ENCODE measurements at regions not wholly inside any gene's neighbourhood (a gene's known extent, or its start where the extent isn't known, plus 50 kb on each side); places are given as distances from the start of the nearest gene placed in this dataset.

- no peak for TF ChIP-seq POLR2A (IDR thresholded peaks at IDR 0.05)
- TF ChIP-seq CTCF (IDR thresholded peaks at IDR 0.05): no peak
Observed at GRCh38 chr2:5537180-5537688, 154.9 kb upstream of the SOX11 start.

Data from breast epithelium (tissue), 3 donors.